ENCODE measurements at regions not wholly inside any gene's neighbourhood (a gene's known extent, or its start where the extent isn't known, plus 50 kb on each side); places are given as distances from the start of the nearest gene placed in this dataset.

DNA sequence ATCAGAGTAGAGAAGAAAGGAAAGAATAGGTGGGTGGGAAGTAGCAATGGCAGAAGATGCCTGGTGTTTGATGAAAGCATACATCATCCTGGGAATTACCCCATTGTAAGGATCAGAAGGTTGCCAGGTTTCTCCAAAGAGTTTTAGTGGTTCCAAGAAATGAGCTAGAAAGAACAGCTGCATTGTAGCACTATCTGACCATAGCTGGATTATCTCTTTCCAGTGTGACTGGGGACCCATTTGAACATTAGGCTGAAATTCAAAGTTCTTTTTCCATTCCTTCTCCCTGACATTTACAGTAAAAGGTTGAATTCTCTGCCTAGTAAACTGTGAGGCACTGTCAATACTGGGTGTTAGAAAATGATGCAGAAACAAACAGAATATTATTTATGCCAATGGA is 244.4 kb downstream of the GALC start:
- TF ChIP-seq, protein P1, sequence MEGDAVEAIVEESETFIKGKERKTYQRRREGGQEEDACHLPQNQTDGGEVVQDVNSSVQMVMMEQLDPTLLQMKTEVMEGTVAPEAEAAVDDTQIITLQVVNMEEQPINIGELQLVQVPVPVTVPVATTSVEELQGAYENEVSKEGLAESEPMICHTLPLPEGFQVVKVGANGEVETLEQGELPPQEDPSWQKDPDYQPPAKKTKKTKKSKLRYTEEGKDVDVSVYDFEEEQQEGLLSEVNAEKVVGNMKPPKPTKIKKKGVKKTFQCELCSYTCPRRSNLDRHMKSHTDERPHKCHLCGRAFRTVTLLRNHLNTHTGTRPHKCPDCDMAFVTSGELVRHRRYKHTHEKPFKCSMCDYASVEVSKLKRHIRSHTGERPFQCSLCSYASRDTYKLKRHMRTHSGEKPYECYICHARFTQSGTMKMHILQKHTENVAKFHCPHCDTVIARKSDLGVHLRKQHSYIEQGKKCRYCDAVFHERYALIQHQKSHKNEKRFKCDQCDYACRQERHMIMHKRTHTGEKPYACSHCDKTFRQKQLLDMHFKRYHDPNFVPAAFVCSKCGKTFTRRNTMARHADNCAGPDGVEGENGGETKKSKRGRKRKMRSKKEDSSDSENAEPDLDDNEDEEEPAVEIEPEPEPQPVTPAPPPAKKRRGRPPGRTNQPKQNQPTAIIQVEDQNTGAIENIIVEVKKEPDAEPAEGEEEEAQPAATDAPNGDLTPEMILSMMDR (IDR thresholded peaks at IDR 0.05) = no peak
- TF ChIP-seq POLR2A (IDR thresholded peaks at IDR 0.05) = no peak

All from adrenal gland (tissue), 5 donors.